ENCODE measurements at regions not wholly inside any gene's neighbourhood (a gene's known extent, or its start where the extent isn't known, plus 50 kb on each side); places are given as distances from the start of the nearest gene placed in this dataset.
A peak's percentile ranks its signal among the peaks of the same experiment; 100 is the strongest.
"Not testable (repeated sequence)": the region's sequence is repeated elsewhere in the genome, so short reads cannot be mapped to it uniquely, and the experiment has no call there.

- H3K27me3 ChIP-seq (ENCODE audit: control insufficient read depth in 1 of 2, insufficient read depth in 2 of 2, low read length in 2 of 2); H3K4me1 ChIP-seq (ENCODE audit: control insufficient read depth in 1 of 2, insufficient read depth in 2 of 2, low read length in 2 of 2); H3K27ac ChIP-seq (ENCODE audit: low read depth, low read length); H3K36me3 ChIP-seq (ENCODE audit: control insufficient read depth in 1 of 2, insufficient read depth in 2 of 2, low read length in 2 of 2); H3K9me3 ChIP-seq (ENCODE audit: control insufficient read depth in 1 of 2, low read length in 2 of 2); H3K9ac ChIP-seq (ENCODE audit: low read depth in 1 of 2, low read length in 2 of 2): not testable (repeated sequence)
- H3K4me3 ChIP-seq (ENCODE audit: low read depth in 1 of 2, low read length in 2 of 2): peak overlapping the region in 1 of 2 donors; percentile 48
These were observed 50.9 kb upstream of the APOD start for GRCh38 chr3:195634426-195635261.
